ENCODE measurements at regions not wholly inside any gene's neighbourhood (a gene's known extent, or its start where the extent isn't known, plus 50 kb on each side); places are given as distances from the start of the nearest gene placed in this dataset.

DNA sequence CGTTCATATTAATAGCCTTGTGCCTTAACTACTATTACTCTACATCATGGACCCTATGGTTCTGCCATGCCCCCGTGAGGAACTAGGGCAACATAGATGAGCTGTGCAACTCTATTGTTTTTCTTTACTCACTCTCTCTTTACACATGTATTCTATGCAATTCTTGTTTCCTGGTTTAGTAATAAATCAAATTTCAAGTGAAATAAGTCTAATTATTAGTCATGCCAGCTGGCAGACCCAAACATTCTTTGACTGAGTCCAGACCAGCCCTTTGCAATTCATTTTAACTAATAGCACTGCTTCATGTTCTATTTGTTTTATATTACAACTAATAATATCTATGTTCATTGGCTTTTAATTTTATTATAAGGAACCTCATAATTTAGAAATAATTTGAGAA, 789.3 kb upstream of the ADAMTS5 start:
- TF ChIP-seq, protein P1, sequence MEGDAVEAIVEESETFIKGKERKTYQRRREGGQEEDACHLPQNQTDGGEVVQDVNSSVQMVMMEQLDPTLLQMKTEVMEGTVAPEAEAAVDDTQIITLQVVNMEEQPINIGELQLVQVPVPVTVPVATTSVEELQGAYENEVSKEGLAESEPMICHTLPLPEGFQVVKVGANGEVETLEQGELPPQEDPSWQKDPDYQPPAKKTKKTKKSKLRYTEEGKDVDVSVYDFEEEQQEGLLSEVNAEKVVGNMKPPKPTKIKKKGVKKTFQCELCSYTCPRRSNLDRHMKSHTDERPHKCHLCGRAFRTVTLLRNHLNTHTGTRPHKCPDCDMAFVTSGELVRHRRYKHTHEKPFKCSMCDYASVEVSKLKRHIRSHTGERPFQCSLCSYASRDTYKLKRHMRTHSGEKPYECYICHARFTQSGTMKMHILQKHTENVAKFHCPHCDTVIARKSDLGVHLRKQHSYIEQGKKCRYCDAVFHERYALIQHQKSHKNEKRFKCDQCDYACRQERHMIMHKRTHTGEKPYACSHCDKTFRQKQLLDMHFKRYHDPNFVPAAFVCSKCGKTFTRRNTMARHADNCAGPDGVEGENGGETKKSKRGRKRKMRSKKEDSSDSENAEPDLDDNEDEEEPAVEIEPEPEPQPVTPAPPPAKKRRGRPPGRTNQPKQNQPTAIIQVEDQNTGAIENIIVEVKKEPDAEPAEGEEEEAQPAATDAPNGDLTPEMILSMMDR (IDR thresholded peaks at IDR 0.05): no peak
- TF ChIP-seq POLR2A (IDR thresholded peaks at IDR 0.05) (no peak), POLR2AphosphoS5 (IDR thresholded peaks at IDR 0.05) (no peak)

Measured in suprapubic skin (tissue), 4 donors.